ENCODE measurements at regions not wholly inside any gene's neighbourhood (a gene's known extent, or its start where the extent isn't known, plus 50 kb on each side); places are given as distances from the start of the nearest gene placed in this dataset.
A peak's percentile ranks its signal among the peaks of the same experiment; 100 is the strongest.

DNA sequence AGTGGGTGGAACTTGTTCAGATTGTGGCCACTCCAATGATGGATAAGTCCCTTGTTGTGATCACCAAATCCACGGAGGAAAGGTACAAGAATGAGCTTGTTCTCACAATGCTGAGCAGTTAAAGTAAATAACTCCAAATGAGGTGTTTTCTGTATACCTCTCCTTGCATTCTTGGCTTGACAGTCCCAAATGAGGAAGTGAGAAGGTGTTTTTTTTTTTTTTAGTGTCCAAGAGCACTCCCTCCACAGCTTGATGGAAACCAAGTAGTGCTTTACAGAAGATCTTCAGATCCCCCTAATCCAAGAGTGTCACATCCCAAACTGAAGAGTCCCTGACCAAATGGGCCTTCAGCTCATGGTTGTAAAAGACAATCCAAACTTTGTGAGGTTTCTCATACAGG lies 153.6 kb downstream of the ATP23 start:
- intact Hi-C loops (cut with DNase I): no loop called here
- H3K27me3 ChIP-seq: no peaks in the 10 kb centered on the region
- H3K9me3 ChIP-seq: peaks cover 0 to 4% (median 0%) of the 10 kb centered on the region in 12 donors
- no peak overlapping the region for H3K4me3 ChIP-seq
- no peak for DNase-seq
- no peak overlapping the region for H3K27ac ChIP-seq
- H3K36me3 ChIP-seq: no peaks in the 10 kb centered on the region
- TF ChIP-seq, protein P1, sequence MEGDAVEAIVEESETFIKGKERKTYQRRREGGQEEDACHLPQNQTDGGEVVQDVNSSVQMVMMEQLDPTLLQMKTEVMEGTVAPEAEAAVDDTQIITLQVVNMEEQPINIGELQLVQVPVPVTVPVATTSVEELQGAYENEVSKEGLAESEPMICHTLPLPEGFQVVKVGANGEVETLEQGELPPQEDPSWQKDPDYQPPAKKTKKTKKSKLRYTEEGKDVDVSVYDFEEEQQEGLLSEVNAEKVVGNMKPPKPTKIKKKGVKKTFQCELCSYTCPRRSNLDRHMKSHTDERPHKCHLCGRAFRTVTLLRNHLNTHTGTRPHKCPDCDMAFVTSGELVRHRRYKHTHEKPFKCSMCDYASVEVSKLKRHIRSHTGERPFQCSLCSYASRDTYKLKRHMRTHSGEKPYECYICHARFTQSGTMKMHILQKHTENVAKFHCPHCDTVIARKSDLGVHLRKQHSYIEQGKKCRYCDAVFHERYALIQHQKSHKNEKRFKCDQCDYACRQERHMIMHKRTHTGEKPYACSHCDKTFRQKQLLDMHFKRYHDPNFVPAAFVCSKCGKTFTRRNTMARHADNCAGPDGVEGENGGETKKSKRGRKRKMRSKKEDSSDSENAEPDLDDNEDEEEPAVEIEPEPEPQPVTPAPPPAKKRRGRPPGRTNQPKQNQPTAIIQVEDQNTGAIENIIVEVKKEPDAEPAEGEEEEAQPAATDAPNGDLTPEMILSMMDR (IDR thresholded peaks at IDR 0.05): no peak
- no peak for TF ChIP-seq POLR2A (IDR thresholded peaks at IDR 0.05)
- H3K4me1 ChIP-seq: peaks cover 0 to 10% (median 0%) of the 10 kb centered on the region in 12 donors
- no peak for ATAC-seq
- 94 to 100% (median 96%) methylated on average over 1 of the region's 1 CpG for WGBS, 4 donors

DNA sequence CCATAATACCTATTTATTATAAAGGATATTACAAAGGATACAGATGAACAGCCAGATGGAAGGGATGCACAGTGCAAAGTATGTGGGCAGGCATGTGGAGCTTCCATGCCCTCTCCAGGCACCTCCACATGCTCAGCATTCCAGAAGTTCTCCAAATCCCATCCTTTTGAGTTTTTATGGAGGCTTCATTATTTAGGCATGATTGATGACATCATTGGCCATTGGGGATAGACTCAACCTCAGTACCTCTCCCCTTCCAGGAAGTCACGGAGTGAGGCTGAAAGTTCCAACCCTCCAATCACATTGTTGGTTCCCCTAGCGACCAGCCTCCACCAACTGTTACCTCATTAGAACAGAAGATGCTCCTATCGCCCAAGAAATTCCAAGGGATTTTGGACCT lies 156.4 kb downstream of the ATP23 start:
- 78 to 96% (median 87%) methylated on average over 3 of the region's 3 CpGs for WGBS, 4 donors
- intact Hi-C loops (cut with DNase I): no loop called here
- peaks cover 0 to 16% (median 4%) of the 10 kb centered on the region in 12 donors for H3K9me3 ChIP-seq

DNA sequence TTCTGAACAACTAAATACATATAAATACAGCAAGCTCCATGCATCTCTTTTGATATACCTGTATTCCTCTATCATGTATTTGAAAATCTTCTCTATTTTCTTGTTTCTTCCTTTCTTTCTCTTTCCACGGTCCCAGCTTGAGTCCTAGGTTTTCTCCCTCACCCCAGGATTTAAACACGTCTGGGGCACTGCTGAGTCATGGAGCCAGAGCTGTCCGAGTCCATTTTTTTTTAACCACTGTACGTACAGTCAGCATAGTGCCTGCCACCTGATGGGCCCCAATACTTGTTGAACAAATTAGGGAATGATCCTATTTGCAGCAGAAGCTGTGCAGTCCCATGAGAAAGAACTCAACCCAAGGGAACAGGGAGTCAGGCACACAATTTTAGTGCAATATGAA lies 158.1 kb downstream of the ATP23 start:
- Histone ChIP-seq H3K4me3 (no peak overlapping the region), H3K27ac (no peak overlapping the region), H3K4me1 (peaks cover 0 to 7% (median 0%) of the 10 kb centered on the region in 12 donors), H3K36me3 (no peaks in the 10 kb centered on the region), H3K27me3 (no peaks in the 10 kb centered on the region), H3K9me3 (peaks cover 0 to 16% (median 4%) of the 10 kb centered on the region in 12 donors)
- intact Hi-C loops (cut with DNase I): no loop called here
- DNase-seq: no peak
- peak in 1 of 4 donors; percentile 33 for ATAC-seq
- WGBS, 4 donors: 60 to 82% (median 71%) methylated on average over 4 of the region's 4 CpGs
- TF ChIP-seq POLR2A (IDR thresholded peaks at IDR 0.05): no peak
- TF ChIP-seq, protein P1 (IDR thresholded peaks at IDR 0.05): no peak

More for the DNA sequence above, 156.4 kb downstream of the ATP23 start:
- Histone ChIP-seq H3K4me3 (no peak overlapping the region), H3K36me3 (no peaks in the 10 kb centered on the region), H3K4me1 (peaks cover 0 to 8% (median 0%) of the 10 kb centered on the region in 12 donors), H3K27me3 (no peaks in the 10 kb centered on the region), H3K27ac (no peak overlapping the region)
- no peak for ATAC-seq
- DNase-seq: no peak
- no peak for TF ChIP-seq POLR2A (IDR thresholded peaks at IDR 0.05)
- TF ChIP-seq, protein P1 (IDR thresholded peaks at IDR 0.05): no peak

DNA sequence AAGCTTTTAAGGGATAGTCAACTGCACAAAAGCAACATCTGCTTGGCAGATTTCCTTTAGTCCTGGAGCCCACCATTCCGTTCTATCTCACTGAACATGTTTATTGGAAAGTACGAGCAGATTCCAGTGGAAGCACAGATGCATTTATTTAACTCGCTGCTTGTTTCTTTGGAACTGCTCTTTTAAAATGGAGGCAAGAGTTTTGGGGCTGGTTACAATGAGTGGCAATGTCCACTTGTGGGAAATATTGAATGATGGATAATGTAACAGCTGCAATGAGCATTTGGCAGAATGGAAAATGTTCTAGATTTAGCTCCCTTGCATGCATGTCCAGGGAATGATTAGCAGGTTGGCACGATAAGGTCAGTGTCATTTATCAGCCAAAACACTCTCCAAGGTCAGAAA lies 163.0 kb downstream of the ATP23 start:
- Histone ChIP-seq H3K27ac (peak overlapping the region in 9 of 12 donors; percentile 38 to 90 (median 54)), H3K9me3 (peaks cover 0 to 17% (median 4%) of the 10 kb centered on the region in 12 donors), H3K36me3 (no peaks in the 10 kb centered on the region), H3K27me3 (no peaks in the 10 kb centered on the region), H3K4me3 (peak overlapping the region in 1 of 12 donors; percentile 5), H3K4me1 (peaks cover 0 to 18% (median 1%) of the 10 kb centered on the region in 12 donors)
- peak; percentile 84 to 93 (median 86) for ATAC-seq
- DNase-seq: no peak
- TF ChIP-seq, protein P1 (IDR thresholded peaks at IDR 0.05): no peak
- no peak for TF ChIP-seq POLR2A (IDR thresholded peaks at IDR 0.05)
- 30 to 53% (median 38%) methylated on average over 4 of the region's 4 CpGs for WGBS, 4 donors
- intact Hi-C loops (cut with DNase I): loop anchor here in 1 of 10 donors (10.0 kb wide), 1 partner anchor 120 kb away; no protein-coding TSS in a partner anchor
